ENCODE measurements at regions not wholly inside any gene's neighbourhood (a gene's known extent, or its start where the extent isn't known, plus 50 kb on each side); places are given as distances from the start of the nearest gene placed in this dataset.

GRCh38 chr5:17879276-17879675 lies 245.0 kb downstream of the TAF11L14 start:
- no peak for DNase-seq (ENCODE audit: low spot score in 2 of 2)
- no peak overlapping the region for H3K27ac ChIP-seq
- H3K4me3 ChIP-seq: no peak overlapping the region
- no peaks in the 10 kb centered on the region for H3K4me1 ChIP-seq
- no peak for TF ChIP-seq CTCF (IDR thresholded peaks at IDR 0.05)
- H3K9me3 ChIP-seq: no peaks in the 10 kb centered on the region
- no peaks in the 10 kb centered on the region for H3K36me3 ChIP-seq
- intact Hi-C loops (cut with DNase I): no loop called here
- H3K27me3 ChIP-seq: no peaks in the 10 kb centered on the region

GRCh38 chr5:17880869-17881268 lies 246.6 kb downstream of the TAF11L14 start:
- Histone ChIP-seq H3K4me3 (no peak overlapping the region), H3K9me3 (no peaks in the 10 kb centered on the region), H3K27me3 (no peaks in the 10 kb centered on the region), H3K4me1 (no peaks in the 10 kb centered on the region), H3K27ac (no peak overlapping the region), H3K36me3 (no peaks in the 10 kb centered on the region)
- no peak for DNase-seq (ENCODE audit: low spot score in 2 of 2)
- intact Hi-C loops (cut with DNase I): no loop called here
- TF ChIP-seq CTCF (IDR thresholded peaks at IDR 0.05): no peak

- Histone ChIP-seq H3K36me3 (no peaks in the 10 kb centered on the region), H3K27me3 (no peaks in the 10 kb centered on the region), H3K4me3 (no peak overlapping the region), H3K9me3 (no peaks in the 10 kb centered on the region), H3K27ac (no peak overlapping the region), H3K4me1 (no peaks in the 10 kb centered on the region)
- no peak for TF ChIP-seq CTCF (IDR thresholded peaks at IDR 0.05)
- intact Hi-C loops (cut with DNase I): no loop called here
- no peak for DNase-seq (ENCODE audit: low spot score in 2 of 2)
These were observed 248.7 kb downstream of the TAF11L14 start for GRCh38 chr5:17882760-17883488.

- DNase-seq (ENCODE audit: low spot score in 2 of 2): no peak
These were observed 253.9 kb downstream of the TAF11L14 start for GRCh38 chr5:17888155-17888554.

GRCh38 chr5:17890501-17890900 lies 256.2 kb downstream of the TAF11L14 start:
- Histone ChIP-seq H3K4me3 (no peak overlapping the region), H3K36me3 (no peaks in the 10 kb centered on the region), H3K9me3 (no peaks in the 10 kb centered on the region), H3K27me3 (no peaks in the 10 kb centered on the region), H3K4me1 (no peaks in the 10 kb centered on the region), H3K27ac (no peak overlapping the region)
- DNase-seq (ENCODE audit: low spot score in 2 of 2): no peak
- intact Hi-C loops (cut with DNase I): no loop called here
- no peak for TF ChIP-seq CTCF (IDR thresholded peaks at IDR 0.05)

More at GRCh38 chr5:17888155-17888554, 253.9 kb downstream of the TAF11L14 start:
- Histone ChIP-seq H3K27me3 (no peaks in the 10 kb centered on the region), H3K27ac (no peak overlapping the region), H3K4me1 (no peaks in the 10 kb centered on the region), H3K4me3 (no peak overlapping the region), H3K9me3 (no peaks in the 10 kb centered on the region), H3K36me3 (no peaks in the 10 kb centered on the region)
- no peak for TF ChIP-seq CTCF (IDR thresholded peaks at IDR 0.05)
- intact Hi-C loops (cut with DNase I): no loop called here

GRCh38 chr5:17891881-17892280 lies 257.6 kb downstream of the TAF11L14 start:
- Histone ChIP-seq H3K36me3 (no peaks in the 10 kb centered on the region), H3K9me3 (no peaks in the 10 kb centered on the region), H3K27me3 (no peaks in the 10 kb centered on the region), H3K4me3 (no peak overlapping the region), H3K4me1 (no peaks in the 10 kb centered on the region), H3K27ac (no peak overlapping the region)
- no peak for DNase-seq (ENCODE audit: low spot score in 2 of 2)
- intact Hi-C loops (cut with DNase I): no loop called here
- no peak for TF ChIP-seq CTCF (IDR thresholded peaks at IDR 0.05)
